ENCODE measurements at regions not wholly inside any gene's neighbourhood (a gene's known extent, or its start where the extent isn't known, plus 50 kb on each side); places are given as distances from the start of the nearest gene placed in this dataset.

- no peak for DNase-seq
Measured at GRCh38 chr19:29293292-29293691, 80.3 kb upstream of the UQCRFS1 start.

- DNase-seq = no peak
Measured at GRCh38 chr19:29293736-29294342, 80.9 kb upstream of the UQCRFS1 start.

- no peak for DNase-seq
Measured at GRCh38 chr19:29294343-29294811, 81.4 kb upstream of the UQCRFS1 start.

GRCh38 chr19:29295285-29295684 lies 82.3 kb upstream of the UQCRFS1 start:
- DNase-seq = no peak

GRCh38 chr19:29297381-29297780 lies 84.4 kb upstream of the UQCRFS1 start:
- DNase-seq = no peak

- DNase-seq = no peak
Measured at GRCh38 chr19:29299416-29300380, 86.7 kb upstream of the UQCRFS1 start.

GRCh38 chr19:29302002-29302928 lies 89.3 kb upstream of the UQCRFS1 start:
- no peak for DNase-seq

- DNase-seq = no peak
Measured at GRCh38 chr19:29303069-29303718, 90.2 kb upstream of the UQCRFS1 start.

- DNase-seq = no peak
Measured at GRCh38 chr19:29303719-29304090, 90.8 kb upstream of the UQCRFS1 start.

GRCh38 chr19:29305268-29305667 lies 92.3 kb upstream of the UQCRFS1 start:
- no peak for DNase-seq

GRCh38 chr19:29308977-29309590 lies 96.1 kb upstream of the UQCRFS1 start:
- DNase-seq = no peak

GRCh38 chr19:29309637-29310036 lies 96.7 kb upstream of the UQCRFS1 start:
- DNase-seq = no peak

GRCh38 chr19:29311191-29311790 lies 98.3 kb upstream of the UQCRFS1 start:
- DNase-seq = peak; percentile 65

GRCh38 chr19:29315556-29316190 lies 102.7 kb upstream of the UQCRFS1 start:
- peak; percentile 48 for DNase-seq

GRCh38 chr19:29318581-29318980 lies 105.6 kb upstream of the UQCRFS1 start:
- no peak for DNase-seq

- no peak for DNase-seq
Measured at GRCh38 chr19:29320086-29320485, 107.1 kb upstream of the UQCRFS1 start.

GRCh38 chr19:29320618-29321017 lies 107.7 kb upstream of the UQCRFS1 start:
- DNase-seq = no peak

- no peak for DNase-seq
Measured at GRCh38 chr19:29321116-29321515, 108.2 kb upstream of the UQCRFS1 start.

GRCh38 chr19:29323021-29323430 lies 110.1 kb upstream of the UQCRFS1 start:
- no peak for DNase-seq

GRCh38 chr19:29323440-29324290 lies 110.7 kb upstream of the UQCRFS1 start:
- no peak for DNase-seq
